Breast epithelium (tissue), 3 donors: ENCODE measurements at regions not wholly inside any gene's neighbourhood (a gene's known extent, or its start where the extent isn't known, plus 50 kb on each side); places are given as distances from the start of the nearest gene placed in this dataset.

Experiments
- POLR2A ChIP-seq: fragments of 450-650 bp; IDR thresholded peaks from one replicate; pipeline ENCODE4 v1.6.1; 2016; ENCODE audit warnings: antibody characterized with exemption, mild to moderate bottlenecking, moderate library complexity
- POLR2AphosphoS5 ChIP-seq, 3 donors: sonication (generic); formaldehyde crosslinking; IDR thresholded peaks; one replicate each; pipeline ENCODE4 v1.6.1; 2017; ENCODE audit warnings: antibody characterized with exemption in 3 of 3
- TF ChIP-seq, protein P1 (sequence below), 3 donors: fragments of 450-650 bp; IDR thresholded peaks; one replicate each; pipeline ENCODE4 v1.5.1; 2016 to 2017; ENCODE audit warnings: antibody characterized with exemption in 3 of 3, mild to moderate bottlenecking in 3 of 3, moderate library complexity in 3 of 3

DNA sequence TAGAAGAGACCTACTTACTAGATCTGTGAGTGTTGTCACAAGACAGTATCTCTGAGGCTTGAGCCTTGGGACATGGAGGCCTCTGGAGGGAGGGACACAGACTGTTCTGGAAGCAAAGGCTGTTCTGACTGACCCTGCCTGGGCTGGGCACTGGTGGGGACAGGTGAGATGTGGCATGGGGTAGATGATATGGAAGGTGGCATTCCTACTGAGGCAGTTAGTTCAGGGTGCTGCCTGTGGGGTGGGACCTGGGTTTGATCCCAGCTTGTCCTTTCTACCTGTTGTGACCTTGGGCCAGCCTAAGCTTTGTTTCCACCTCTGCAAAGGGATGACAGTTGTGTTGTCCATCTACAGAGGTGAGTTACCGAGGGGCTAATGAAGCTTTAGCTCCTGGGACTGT lies 140.2 kb downstream of the C9orf50 start:
- TF ChIP-seq POLR2A = no peak
- TF ChIP-seq, protein P1, sequence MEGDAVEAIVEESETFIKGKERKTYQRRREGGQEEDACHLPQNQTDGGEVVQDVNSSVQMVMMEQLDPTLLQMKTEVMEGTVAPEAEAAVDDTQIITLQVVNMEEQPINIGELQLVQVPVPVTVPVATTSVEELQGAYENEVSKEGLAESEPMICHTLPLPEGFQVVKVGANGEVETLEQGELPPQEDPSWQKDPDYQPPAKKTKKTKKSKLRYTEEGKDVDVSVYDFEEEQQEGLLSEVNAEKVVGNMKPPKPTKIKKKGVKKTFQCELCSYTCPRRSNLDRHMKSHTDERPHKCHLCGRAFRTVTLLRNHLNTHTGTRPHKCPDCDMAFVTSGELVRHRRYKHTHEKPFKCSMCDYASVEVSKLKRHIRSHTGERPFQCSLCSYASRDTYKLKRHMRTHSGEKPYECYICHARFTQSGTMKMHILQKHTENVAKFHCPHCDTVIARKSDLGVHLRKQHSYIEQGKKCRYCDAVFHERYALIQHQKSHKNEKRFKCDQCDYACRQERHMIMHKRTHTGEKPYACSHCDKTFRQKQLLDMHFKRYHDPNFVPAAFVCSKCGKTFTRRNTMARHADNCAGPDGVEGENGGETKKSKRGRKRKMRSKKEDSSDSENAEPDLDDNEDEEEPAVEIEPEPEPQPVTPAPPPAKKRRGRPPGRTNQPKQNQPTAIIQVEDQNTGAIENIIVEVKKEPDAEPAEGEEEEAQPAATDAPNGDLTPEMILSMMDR (IDR thresholded peaks at IDR 0.05) = no peak
- no peak for TF ChIP-seq POLR2AphosphoS5 (IDR thresholded peaks at IDR 0.05)
